HCT116 (cell line): ENCODE measurements at regions not wholly inside any gene's neighbourhood (a gene's known extent, or its start where the extent isn't known, plus 50 kb on each side); places are given as distances from the start of the nearest gene placed in this dataset.

Experiments
- ATAC-seq: fragments of 200-7000 bp; cut with Tn5 transposase; 2 replicates; pipeline ENCODE4 v1.9.1; 2020; ENCODE audit warnings: mild to moderate bottlenecking, moderate library complexity
- BruUV-seq: library from RNA; stranded (reverse); fragments of 400-500 nt; replicated peaks from 2 replicates; lab custom pipeline; 2021; lab: Mats Ljungman, UMichigan
- CTCF ChIA-PET: fragments of 300-600 bp; sonication (Branson Sonifier 250); formaldehyde crosslinking; loops from one replicate; lab custom pipeline; 2021; ENCODE audit warnings: antibody characterized with exemption; lab: Charles Lee
- POLR2A ChIA-PET: fragments of 300-600, 350-600 bp; sonication (Branson Sonifier 250); formaldehyde crosslinking; loops from one replicate; lab custom pipeline; 2021; ENCODE audit warnings: antibody characterized with exemption; lab: Charles Lee
- RAD21 ChIA-PET, 2 experiments: fragments of 300-600 bp; sonication (Branson Sonifier 250); formaldehyde crosslinking; loops; one replicate each; lab custom pipeline; 2023; ENCODE audit warnings: low total read pairs in 2 of 2; ENCODE audit not compliant: uncharacterized antibody in 2 of 2, unreplicated experiment in 2 of 2, low non-redundant PET in 1 of 2; lab: Charles Lee
- DNase-seq: peaks from one replicate; pipeline ENCODE4 v3.0.0-alpha.2; 2010; ENCODE audit warnings: low read depth, low spot score
- H2AFZ ChIP-seq: fragments of 200-600 bp; shearing (Covaris generic), sonication (generic); 2 replicates; pipeline ENCODE4 v1.6.1; 2017; ENCODE audit warnings: low read depth, mixed run types, mixed read lengths, antibody characterized with exemption, low read length; ENCODE audit not compliant: poor library complexity, severe bottlenecking
- H3K27ac ChIP-seq: 2 replicates; pipeline ENCODE4 v1.5.1; 2012; ENCODE audit warnings: low read depth, low read length
- H3K27me3 ChIP-seq: fragments of 200-600 bp; sonication (generic); 2 replicates; pipeline ENCODE4 v1.6.1; 2016; ENCODE audit warnings: mixed run types, low read length, mixed read lengths; ENCODE audit not compliant: insufficient read depth
- H3K36me3 ChIP-seq, 2 experiments: fragments of 200-500 bp in 1 of 2; fragments of 200-600 bp in 1 of 2; sonication (Bioruptor generic) in 1 of 2; sonication (generic) in 1 of 2; 2 replicates each; pipeline versions ENCODE4 v1.5.1 to v1.6.1; 2014 to 2016; ENCODE audit warnings: low read length in 2 of 2, inconsistent platforms in 1 of 2, mixed read lengths in 1 of 2, mixed run types in 1 of 2; ENCODE audit not compliant: insufficient read depth in 2 of 2, control insufficient read depth in 1 of 2
- H3K4me1 ChIP-seq, 2 experiments: fragments of 200-600 bp in 1 of 2; sonication (generic) in 1 of 2; 2 replicates each; pipeline versions ENCODE4 v1.5.1 to v1.6.1; 2012 to 2017; ENCODE audit warnings: low read length in 2 of 2, inconsistent platforms in 1 of 2, mild to moderate bottlenecking in 1 of 2, mixed read lengths in 1 of 2, mixed run types in 1 of 2, moderate library complexity in 1 of 2; ENCODE audit not compliant: insufficient read depth in 2 of 2, control insufficient read depth in 1 of 2
- H3K4me2 ChIP-seq: fragments of 200-600 bp; sonication (generic); 2 replicates; pipeline ENCODE4 v1.6.1; 2017; ENCODE audit warnings: mixed run types, low read length, mixed read lengths
- H3K4me3 ChIP-seq, 2 experiments: fragments of 200-600 bp in 1 of 2; sonication (generic) in 1 of 2; replicated peaks in 1 of 2; 2 replicates each; pipeline ENCODE4 v1.5.1; 2011 to 2016; ENCODE audit warnings: low read length in 2 of 2, control low read depth in 1 of 2, low read depth in 1 of 2, mild to moderate bottlenecking in 1 of 2, mixed read lengths in 1 of 2, mixed run types in 1 of 2
- H3K79me2 ChIP-seq: fragments of 200-600 bp; sonication (generic); 2 replicates; pipeline ENCODE4 v1.6.1; 2017; ENCODE audit warnings: mild to moderate bottlenecking, mixed run types, low read length, moderate library complexity, mixed read lengths; ENCODE audit not compliant: insufficient read depth
- H3K9ac ChIP-seq: fragments of 200-600 bp; sonication (generic); 2 replicates; pipeline ENCODE4 v1.6.1; 2016; ENCODE audit warnings: low read length, mixed read lengths
- H3K9me2 ChIP-seq: fragments of 200-600 bp; sonication (generic), shearing (Covaris generic); 2 replicates; pipeline ENCODE4 v1.6.1; 2017; ENCODE audit warnings: mixed run types, mild to moderate bottlenecking, moderate library complexity; ENCODE audit not compliant: insufficient read depth
- H3K9me3 ChIP-seq, 2 experiments: fragments of 200-500 bp in 1 of 2; fragments of 200-600 bp in 1 of 2; sonication (Bioruptor generic) in 1 of 2; sonication (generic) in 1 of 2; 2 replicates each; pipeline ENCODE4 v1.6.1; 2014 to 2017; ENCODE audit warnings: low read length in 2 of 2, mixed read lengths in 2 of 2, inconsistent platforms in 1 of 2, low read depth in 1 of 2, mild to moderate bottlenecking in 1 of 2, mixed run types in 1 of 2, moderate library complexity in 1 of 2; ENCODE audit not compliant: control insufficient read depth in 1 of 2, insufficient read depth in 1 of 2
- H4K20me1 ChIP-seq: fragments of 200-600 bp; sonication (generic), shearing (Covaris generic); 2 replicates; pipeline ENCODE4 v1.6.1; 2017; ENCODE audit warnings: mixed run types, mild to moderate bottlenecking, moderate library complexity; ENCODE audit not compliant: insufficient read depth
- ATF3 ChIP-seq: IDR thresholded peaks from 2 replicates; pipeline ENCODE4 v1.6.1; 2012
- CBX3 ChIP-seq: IDR thresholded peaks from 2 replicates; pipeline ENCODE4 v1.6.1; 2012; ENCODE audit warnings: low read depth
- CEBPB ChIP-seq: IDR thresholded peaks from 2 replicates; pipeline ENCODE4 v1.6.1; 2012; ENCODE audit warnings: low read depth
- EZH2phosphoT487 ChIP-seq: fragments of 200-600 bp; IDR thresholded peaks from 2 replicates; pipeline ENCODE4 v1.6.1; 2018; ENCODE audit warnings: antibody characterized with exemption, borderline replicate concordance
- JUND ChIP-seq: IDR thresholded peaks from 2 replicates; pipeline ENCODE4 v1.6.1; 2012
- POLR2A ChIP-seq: IDR thresholded peaks from 2 replicates; pipeline ENCODE4 v1.7.0; 2011; ENCODE audit warnings: borderline replicate concordance; ENCODE audit not compliant: insufficient read depth, insufficient read length; ENCODE audit errors: extremely low read depth
- POLR2AphosphoS5 ChIP-seq: IDR thresholded peaks from 2 replicates; pipeline ENCODE4 v1.6.1; 2011; ENCODE audit warnings: mild to moderate bottlenecking, low read depth, low read length, moderate library complexity
- RAD21 ChIP-seq: IDR thresholded peaks from 2 replicates; pipeline ENCODE4 v1.6.1; 2012; ENCODE audit warnings: low read depth, mild to moderate bottlenecking
- REST ChIP-seq: IDR thresholded peaks from 2 replicates; pipeline ENCODE4 v1.6.1; 2012; ENCODE audit warnings: low read depth
- TCF7L2 ChIP-seq: IDR thresholded peaks from 2 replicates; pipeline ENCODE4 v1.7.0; 2011; ENCODE audit warnings: borderline replicate concordance, inconsistent platforms; ENCODE audit not compliant: insufficient read depth, insufficient read length; ENCODE audit errors: extremely low read depth
- ZFX ChIP-seq: fragments of 450-650 bp; IDR thresholded peaks from 2 replicates; pipeline ENCODE4 v1.6.1; 2017
- ZNF274 ChIP-seq: fragments of 200-500 bp; sonication (Bioruptor generic); IDR thresholded peaks from 2 replicates; pipeline ENCODE4 v1.6.1; 2014; ENCODE audit warnings: mild to moderate bottlenecking, low read depth, low read length, inconsistent platforms
- intact Hi-C: fragments of 100-400 bp; cut with micrococcal nuclease; formaldehyde crosslinking; loops from 2 replicates; pipeline ENCODE4 v1.10.0; 2022

GRCh38 chr2:160920791-160921303, 239.4 kb upstream of the TANK start:
- Histone ChIP-seq H3K36me3 (no peaks in the 10 kb centered on the region), H3K9me2 (no peaks in the 10 kb centered on the region), H3K9me3 (no peaks in the 10 kb centered on the region), H3K9ac (no peak overlapping the region), H4K20me1 (no peaks in the 10 kb centered on the region), H3K79me2 (no peaks in the 10 kb centered on the region), H3K27me3 (no peaks in the 10 kb centered on the region), H2AFZ (no peak overlapping the region), H3K4me1 (no peaks in the 10 kb centered on the region), H3K27ac (no peak overlapping the region), H3K4me3 (no peak overlapping the region), H3K4me2 (no peak overlapping the region)
- BruUV-seq = no TSS peak
- ATAC-seq (no peak), DNase-seq (no peak)
- CTCF ChIA-PET = interaction anchor here (1.2 kb wide), 1 partner anchor 49 kb away, joined by 3 read pairs; no protein-coding TSS in a partner anchor
- TF ChIP-seq CEBPB = no peak
- TF ChIP-seq JUND = no peak
- TF ChIP-seq POLR2A = no peak
- no peak for TF ChIP-seq ZFX
- no peak for TF ChIP-seq REST
- TF ChIP-seq EZH2phosphoT487 = no peak
- TF ChIP-seq CBX3 = no peak
- TF ChIP-seq ATF3 = no peak
- no peak for TF ChIP-seq ZNF274
- TF ChIP-seq POLR2AphosphoS5 = no peak
- TF ChIP-seq TCF7L2 = no peak
- TF ChIP-seq RAD21 = no peak
- RAD21 ChIA-PET = no interaction called here
- POLR2A ChIA-PET = no interaction called here
- intact Hi-C loops = no loop called here
